Smooth muscle cell (in vitro differentiated cells): ENCODE measurements at regions not wholly inside any gene's neighbourhood (a gene's known extent, or its start where the extent isn't known, plus 50 kb on each side); places are given as distances from the start of the nearest gene placed in this dataset.
A peak's percentile ranks its signal among the peaks of the same experiment; 100 is the strongest.

Experiments
- DNase-seq: peaks from one replicate; lab custom pipeline; 2025; ENCODE audit not compliant: unreplicated experiment; lab: John Stamatoyannopoulos, UW
- H2AFZ ChIP-seq: fragments of 200-600 bp; sonication (generic); 2 replicates; pipeline ENCODE4 v1.6.0; 2016; ENCODE audit warnings: antibody characterized with exemption, low read depth, mild to moderate bottlenecking
- H3F3A ChIP-seq: fragments of 200-600 bp; sonication (generic); 2 replicates; pipeline ENCODE4 v1.6.0; 2017; ENCODE audit warnings: antibody characterized with exemption, low read depth
- H3K27ac ChIP-seq: fragments of 200-600 bp; sonication (generic); 2 replicates; pipeline ENCODE4 v1.5.1; 2016; ENCODE audit warnings: low read depth, mild to moderate bottlenecking
- H3K27me3 ChIP-seq: fragments of 200-600 bp; sonication (generic); 2 replicates; pipeline ENCODE4 v1.6.1; 2016; ENCODE audit warnings: low read depth, mild to moderate bottlenecking
- H3K36me3 ChIP-seq: fragments of 200-600 bp; sonication (generic); 2 replicates; pipeline ENCODE4 v1.5.1; 2016; ENCODE audit warnings: low read depth
- H3K4me1 ChIP-seq: fragments of 200-600 bp; sonication (generic); 2 replicates; pipeline ENCODE4 v1.5.1; 2016; ENCODE audit warnings: low read depth
- H3K4me2 ChIP-seq: fragments of 200-600 bp; sonication (generic); 2 replicates; pipeline ENCODE4 v1.6.0; 2016; ENCODE audit warnings: mild to moderate bottlenecking
- H3K4me3 ChIP-seq: fragments of 200-600 bp; sonication (generic); 2 replicates; pipeline ENCODE4 v1.5.1; 2016; ENCODE audit warnings: mild to moderate bottlenecking
- H3K79me2 ChIP-seq: fragments of 200-600 bp; sonication (generic); 2 replicates; pipeline ENCODE4 v1.6.0; 2016; ENCODE audit warnings: low read depth, mild to moderate bottlenecking
- H3K9ac ChIP-seq: fragments of 200-600 bp; sonication (generic); 2 replicates; pipeline ENCODE4 v1.6.0; 2016; ENCODE audit warnings: low read depth
- H3K9me3 ChIP-seq: fragments of 200-600 bp; sonication (generic); replicated peaks from 2 replicates; pipeline ENCODE4 v1.5.1; 2016; ENCODE audit warnings: low read depth
- H4K20me1 ChIP-seq: fragments of 200-600 bp; sonication (generic); 2 replicates; pipeline ENCODE4 v1.6.0; 2016; ENCODE audit warnings: low read depth
- WGBS: methylation state at CpG from one replicate; pipeline ENCODE4 v1.1.7; 2016; ENCODE audit warnings: low lambda C conversion rate; 5-methylcytosine and 5-hydroxymethylcytosine counted together
- TF ChIP-seq, protein P1 (sequence below): fragments of 200-600 bp; sonication (generic); IDR thresholded peaks from 2 replicates; pipeline ENCODE4 v1.5.1; 2017; ENCODE audit warnings: borderline replicate concordance, mild to moderate bottlenecking, antibody characterized with exemption; ENCODE audit not compliant: insufficient read depth, poor library complexity, severe bottlenecking

GRCh38 chr11:105334025-105334714 is 194.6 kb upstream of the CARD18 start:
- no peaks in the 10 kb centered on the region for H4K20me1 ChIP-seq
- no peak overlapping the region for H3K9ac ChIP-seq
- no peaks in the 10 kb centered on the region for H3K79me2 ChIP-seq
- H3K9me3 ChIP-seq: no peaks in the 10 kb centered on the region
- no peak overlapping the region for H2AFZ ChIP-seq
- no peak for DNase-seq
- no peak overlapping the region for H3K4me3 ChIP-seq
- H3K4me1 ChIP-seq: no peaks in the 10 kb centered on the region
- WGBS: 87% methylated on average over 11 of the region's 11 CpGs
- peaks cover 3% of the 10 kb centered on the region for H3F3A ChIP-seq
- H3K27ac ChIP-seq: no peak overlapping the region
- H3K36me3 ChIP-seq: no peaks in the 10 kb centered on the region
- H3K27me3 ChIP-seq: no peaks in the 10 kb centered on the region
- TF ChIP-seq, protein P1, sequence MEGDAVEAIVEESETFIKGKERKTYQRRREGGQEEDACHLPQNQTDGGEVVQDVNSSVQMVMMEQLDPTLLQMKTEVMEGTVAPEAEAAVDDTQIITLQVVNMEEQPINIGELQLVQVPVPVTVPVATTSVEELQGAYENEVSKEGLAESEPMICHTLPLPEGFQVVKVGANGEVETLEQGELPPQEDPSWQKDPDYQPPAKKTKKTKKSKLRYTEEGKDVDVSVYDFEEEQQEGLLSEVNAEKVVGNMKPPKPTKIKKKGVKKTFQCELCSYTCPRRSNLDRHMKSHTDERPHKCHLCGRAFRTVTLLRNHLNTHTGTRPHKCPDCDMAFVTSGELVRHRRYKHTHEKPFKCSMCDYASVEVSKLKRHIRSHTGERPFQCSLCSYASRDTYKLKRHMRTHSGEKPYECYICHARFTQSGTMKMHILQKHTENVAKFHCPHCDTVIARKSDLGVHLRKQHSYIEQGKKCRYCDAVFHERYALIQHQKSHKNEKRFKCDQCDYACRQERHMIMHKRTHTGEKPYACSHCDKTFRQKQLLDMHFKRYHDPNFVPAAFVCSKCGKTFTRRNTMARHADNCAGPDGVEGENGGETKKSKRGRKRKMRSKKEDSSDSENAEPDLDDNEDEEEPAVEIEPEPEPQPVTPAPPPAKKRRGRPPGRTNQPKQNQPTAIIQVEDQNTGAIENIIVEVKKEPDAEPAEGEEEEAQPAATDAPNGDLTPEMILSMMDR: no peak
- no peak overlapping the region for H3K4me2 ChIP-seq

DNA sequence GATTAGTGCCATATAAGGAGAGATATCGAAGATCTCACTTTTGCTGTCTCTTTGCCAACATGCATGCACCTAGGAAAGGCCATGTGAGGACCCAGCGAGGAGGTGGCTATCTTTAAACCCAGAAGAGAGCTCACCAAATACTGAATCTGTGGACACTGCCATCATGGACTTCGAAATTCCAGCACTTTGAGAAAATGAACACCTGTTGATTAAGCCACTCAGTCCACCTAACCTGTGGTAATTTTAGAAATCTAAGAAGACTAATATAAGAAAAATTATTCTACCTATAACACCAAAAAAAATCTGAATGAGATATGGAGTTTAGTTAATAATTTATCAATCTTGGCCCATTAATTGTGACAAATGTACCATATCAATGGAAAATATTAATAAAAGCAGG is 193.6 kb upstream of the CARD18 start:
- no peak overlapping the region for H3K4me2 ChIP-seq
- no peak overlapping the region for H3K27ac ChIP-seq
- H3K9ac ChIP-seq: no peak overlapping the region
- no peak for DNase-seq
- no peak overlapping the region for H2AFZ ChIP-seq
- no peak overlapping the region for H3K4me3 ChIP-seq
- peaks cover 3% of the 10 kb centered on the region for H3F3A ChIP-seq
- no peaks in the 10 kb centered on the region for H4K20me1 ChIP-seq
- 89% methylated on average over 3 of the region's 3 CpGs for WGBS
- H3K36me3 ChIP-seq: no peaks in the 10 kb centered on the region
- H3K9me3 ChIP-seq: no peaks in the 10 kb centered on the region
- no peaks in the 10 kb centered on the region for H3K79me2 ChIP-seq
- H3K27me3 ChIP-seq: no peaks in the 10 kb centered on the region
- TF ChIP-seq, protein P1: no peak
- no peaks in the 10 kb centered on the region for H3K4me1 ChIP-seq

GRCh38 chr11:105332171-105332570 is 192.6 kb upstream of the CARD18 start:
- Histone ChIP-seq H4K20me1 (no peaks in the 10 kb centered on the region), H3K4me1 (no peaks in the 10 kb centered on the region), H3K27me3 (no peaks in the 10 kb centered on the region), H3K4me3 (no peak overlapping the region), H2AFZ (peak overlapping the region; percentile 84), H3K4me2 (peak overlapping the region; percentile 31), H3K9me3 (no peaks in the 10 kb centered on the region), H3K36me3 (no peaks in the 10 kb centered on the region), H3K9ac (no peak overlapping the region), H3K27ac (no peak overlapping the region), H3K79me2 (no peaks in the 10 kb centered on the region), H3F3A (peaks cover 3% of the 10 kb centered on the region)
- no peak for DNase-seq
- TF ChIP-seq, protein P1: no peak
- WGBS: 11% methylated on average over 3 of the region's 3 CpGs

DNA sequence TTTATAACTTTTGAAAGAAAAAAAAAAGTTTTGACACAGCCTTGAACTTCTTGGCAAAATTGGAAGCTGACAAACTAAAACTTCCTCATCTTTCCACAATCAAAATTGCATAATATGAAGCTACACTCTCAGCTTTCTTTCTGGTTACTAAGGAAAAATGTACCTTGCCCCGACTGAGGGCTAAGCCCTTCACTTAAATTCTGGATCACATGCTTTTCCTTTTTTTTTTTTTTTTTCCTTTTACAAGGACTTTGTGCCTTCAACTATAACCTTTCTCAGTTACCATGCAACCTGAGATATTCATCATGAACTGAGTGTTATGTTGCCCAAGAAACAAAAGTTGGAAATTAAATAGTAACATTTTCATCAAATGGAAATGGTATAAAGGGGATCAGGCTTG is 188.5 kb upstream of the CARD18 start:
- Histone ChIP-seq H3K4me2 (no peak overlapping the region), H3K9ac (no peak overlapping the region), H3K4me3 (no peak overlapping the region), H2AFZ (no peak overlapping the region), H3K27ac (no peak overlapping the region), H3F3A (peaks cover 3% of the 10 kb centered on the region), H4K20me1 (no peaks in the 10 kb centered on the region), H3K27me3 (no peaks in the 10 kb centered on the region), H3K9me3 (no peaks in the 10 kb centered on the region), H3K4me1 (no peaks in the 10 kb centered on the region), H3K79me2 (no peaks in the 10 kb centered on the region), H3K36me3 (no peaks in the 10 kb centered on the region)
- DNase-seq: no peak
- TF ChIP-seq, protein P1: no peak
- WGBS: 77% methylated on average over 1 of the region's 1 CpG
